Gastroesophageal sphincter (tissue), 4 donors: ENCODE measurements at regions not wholly inside any gene's neighbourhood (a gene's known extent, or its start where the extent isn't known, plus 50 kb on each side); places are given as distances from the start of the nearest gene placed in this dataset.

Experiments
- ATAC-seq: fragments of 150-250 bp; one replicate; pipeline ENCODE4 v1.9.1; 2016; ENCODE audit warnings: mild to moderate bottlenecking, moderate library complexity
- H3K27ac ChIP-seq, 4 donors: fragments of 200-600 bp; sonication (generic) in 3 of 4; 1 replicate in 3 of 4; 2 replicates in 1 of 4; pipeline ENCODE4 v1.5.1; 2016 to 2019
- H3K27me3 ChIP-seq: fragments of 200-600 bp; sonication (generic); one replicate; pipeline ENCODE4 v1.5.1; 2019
- H3K36me3 ChIP-seq, 2 donors: fragments of 200-600 bp; sonication (generic); one replicate each; pipeline ENCODE4 v1.5.1; 2019; ENCODE audit warnings: control low read depth in 1 of 2
- H3K4me1 ChIP-seq, 3 donors: fragments of 200-600 bp; sonication (generic); 1 replicate in 2 of 3; 2 replicates in 1 of 3; pipeline ENCODE4 v1.5.1; 2016 to 2019; ENCODE audit warnings: control low read depth in 2 of 3
- H3K4me3 ChIP-seq, 2 donors: fragments of 200-600 bp; sonication (generic); one replicate each; pipeline ENCODE4 v1.5.1; 2019; ENCODE audit warnings: mild to moderate bottlenecking in 1 of 2, moderate library complexity in 1 of 2
- H3K9me3 ChIP-seq, 3 donors: fragments of 200-600 bp; sonication (generic); one replicate each; pipeline ENCODE4 v1.5.1; 2017 to 2019; ENCODE audit warnings: control low read depth in 2 of 3
- CTCF ChIP-seq, 4 experiments: fragments of 200-600 bp in 2 of 4; fragments of 450-650 bp in 2 of 4; sonication (generic) in 1 of 4; IDR thresholded peaks; one replicate each; pipeline ENCODE4 v1.5.1; 2017 to 2019; ENCODE audit warnings: antibody characterized with exemption in 4 of 4, mild to moderate bottlenecking in 2 of 4, moderate library complexity in 2 of 4
- EP300 ChIP-seq: sonication (generic); formaldehyde crosslinking; IDR thresholded peaks from one replicate; pipeline ENCODE4 v1.6.1; 2017; ENCODE audit warnings: antibody characterized with exemption, mild to moderate bottlenecking
- POLR2A ChIP-seq, 2 donors: fragments of 450-650 bp; IDR thresholded peaks; one replicate each; pipeline ENCODE4 v1.6.1; 2017; ENCODE audit warnings: antibody characterized with exemption in 2 of 2, mild to moderate bottlenecking in 2 of 2, moderate library complexity in 1 of 2
- POLR2AphosphoS5 ChIP-seq: sonication (generic); formaldehyde crosslinking; IDR thresholded peaks from one replicate; pipeline ENCODE4 v1.6.1; 2017; ENCODE audit warnings: antibody characterized with exemption
- WGBS, 2 donors: methylation state at CpG; one replicate each; pipeline ENCODE4 v1.1.5; 2018; ENCODE audit warnings: low coverage in 1 of 2; 5-methylcytosine and 5-hydroxymethylcytosine counted together

- no peaks in the 10 kb centered on the region for H3K9me3 ChIP-seq
- no peak for ATAC-seq
- no peaks in the 10 kb centered on the region for H3K4me1 ChIP-seq
- no peak overlapping the region for H3K4me3 ChIP-seq
- no peak overlapping the region for H3K27ac ChIP-seq
- WGBS, 2 donors, result 81 to 87% methylated on average over 3 of the region's 3 CpGs
- no peaks in the 10 kb centered on the region for H3K27me3 ChIP-seq
- no peaks in the 10 kb centered on the region for H3K36me3 ChIP-seq
- TF ChIP-seq EP300 (no peak), CTCF (IDR thresholded peaks at IDR 0.05) (no peak), POLR2A (IDR thresholded peaks at IDR 0.05) (no peak), POLR2AphosphoS5 (no peak)
Measured at GRCh38 chr5:124416627-124417026, 329.8 kb downstream of the ZNF608 start.

- Histone ChIP-seq H3K4me1 (no peaks in the 10 kb centered on the region), H3K9me3 (no peaks in the 10 kb centered on the region), H3K36me3 (no peaks in the 10 kb centered on the region), H3K27ac (no peak overlapping the region), H3K4me3 (no peak overlapping the region), H3K27me3 (no peaks in the 10 kb centered on the region)
- 100% methylated on average over 1 to 2 of the region's 3 CpGs for WGBS, 2 donors
- ATAC-seq, result no peak
- TF ChIP-seq POLR2A (IDR thresholded peaks at IDR 0.05), result no peak
- no peak for TF ChIP-seq EP300
- TF ChIP-seq CTCF (IDR thresholded peaks at IDR 0.05), result no peak
- no peak for TF ChIP-seq POLR2AphosphoS5
Measured at GRCh38 chr5:124414973-124415372, 331.5 kb downstream of the ZNF608 start.

GRCh38 chr5:124410539-124411488 lies 335.6 kb downstream of the ZNF608 start:
- Histone ChIP-seq H3K4me1 (no peaks in the 10 kb centered on the region), H3K9me3 (no peaks in the 10 kb centered on the region), H3K27ac (no peak overlapping the region), H3K36me3 (no peaks in the 10 kb centered on the region), H3K27me3 (no peaks in the 10 kb centered on the region), H3K4me3 (no peak overlapping the region)
- 95 to 100% methylated on average over 1 to 3 of the region's 3 CpGs for WGBS, 2 donors
- no peak for ATAC-seq
- TF ChIP-seq EP300, result no peak
- TF ChIP-seq POLR2AphosphoS5, result no peak
- no peak for TF ChIP-seq CTCF (IDR thresholded peaks at IDR 0.05)
- TF ChIP-seq POLR2A (IDR thresholded peaks at IDR 0.05), result no peak

- Histone ChIP-seq H3K36me3 (no peaks in the 10 kb centered on the region), H3K27me3 (no peaks in the 10 kb centered on the region), H3K4me3 (no peak overlapping the region), H3K27ac (no peak overlapping the region), H3K4me1 (no peaks in the 10 kb centered on the region), H3K9me3 (no peaks in the 10 kb centered on the region)
- TF ChIP-seq POLR2AphosphoS5 (no peak), EP300 (no peak), CTCF (IDR thresholded peaks at IDR 0.05) (no peak), POLR2A (IDR thresholded peaks at IDR 0.05) (no peak)
- ATAC-seq, result no peak
- 64 to 68% methylated on average over 9 to 10 of the region's 10 CpGs for WGBS, 2 donors
Measured at GRCh38 chr5:124408738-124409453, 337.5 kb downstream of the ZNF608 start.
